Stimulated activated CD8-positive, alpha-beta memory T cell treated with anti-CD3 and anti-CD28 coated beads, Interleukin-12 subunit alpha, Interleukin-12 subunit beta, amount 100 ng/mL, for 4 hours (primary cell): ENCODE measurements at regions not wholly inside any gene's neighbourhood (a gene's known extent, or its start where the extent isn't known, plus 50 kb on each side); places are given as distances from the start of the nearest gene placed in this dataset.
"Not testable (repeated sequence)": the region's sequence is repeated elsewhere in the genome, so short reads cannot be mapped to it uniquely, and the experiment has no call there.

Source experiments
- DNase-seq: peaks from one replicate; pipeline ENCODE4 v3.0.0-alpha.2; 2020; ENCODE audit warnings: low read depth

GRCh38 chr15:26024241-26024640 lies 161.1 kb upstream of the ATP10A start:
- no peak for DNase-seq

- no peak for DNase-seq
These were observed 160.6 kb upstream of the ATP10A start for GRCh38 chr15:26023691-26024090.

GRCh38 chr15:26023231-26023630 lies 160.1 kb upstream of the ATP10A start:
- no peak for DNase-seq

GRCh38 chr15:26020871-26021270 lies 157.7 kb upstream of the ATP10A start:
- DNase-seq: no peak

GRCh38 chr15:26017665-26018064 lies 154.5 kb upstream of the ATP10A start:
- DNase-seq: no peak

- DNase-seq: no peak
These were observed 152.5 kb upstream of the ATP10A start for GRCh38 chr15:26015516-26016075.

- no peak for DNase-seq
These were observed 150.9 kb upstream of the ATP10A start for GRCh38 chr15:26013981-26014380.

GRCh38 chr15:26011916-26012315 lies 148.8 kb upstream of the ATP10A start:
- DNase-seq: no peak

- no peak for DNase-seq
These were observed 144.0 kb upstream of the ATP10A start for GRCh38 chr15:26007151-26007550.

GRCh38 chr15:26001201-26001600 lies 138.1 kb upstream of the ATP10A start:
- no peak for DNase-seq

GRCh38 chr15:25993506-25993905 lies 130.4 kb upstream of the ATP10A start:
- no peak for DNase-seq

- no peak for DNase-seq
These were observed 127.1 kb upstream of the ATP10A start for GRCh38 chr15:25990220-25990619.

GRCh38 chr15:25989327-25989726 lies 126.2 kb upstream of the ATP10A start:
- DNase-seq: no peak

- DNase-seq: not testable (repeated sequence)
These were observed 125.6 kb upstream of the ATP10A start for GRCh38 chr15:25988716-25989115.

GRCh38 chr15:25987638-25988037 lies 124.5 kb upstream of the ATP10A start:
- no peak for DNase-seq

GRCh38 chr15:25985165-25985564 lies 122.0 kb upstream of the ATP10A start:
- DNase-seq: no peak

GRCh38 chr15:25982736-25983135 lies 119.6 kb upstream of the ATP10A start:
- no peak for DNase-seq

- DNase-seq: no peak
These were observed 118.0 kb upstream of the ATP10A start for GRCh38 chr15:25981114-25981513.

- no peak for DNase-seq
These were observed 109.1 kb upstream of the ATP10A start for GRCh38 chr15:25972141-25972675.

GRCh38 chr15:25971053-25971452 lies 107.9 kb upstream of the ATP10A start:
- no peak for DNase-seq

- DNase-seq: no peak
These were observed 106.8 kb upstream of the ATP10A start for GRCh38 chr15:25969886-25970285.

- no peak for DNase-seq
These were observed 104.0 kb upstream of the ATP10A start for GRCh38 chr15:25967116-25967515.

GRCh38 chr15:25965326-25965725 lies 102.2 kb upstream of the ATP10A start:
- DNase-seq: no peak

GRCh38 chr15:25960273-25960672 lies 97.1 kb upstream of the ATP10A start:
- DNase-seq: no peak
